ENCODE measurements at regions not wholly inside any gene's neighbourhood (a gene's known extent, or its start where the extent isn't known, plus 50 kb on each side); places are given as distances from the start of the nearest gene placed in this dataset.

DNA sequence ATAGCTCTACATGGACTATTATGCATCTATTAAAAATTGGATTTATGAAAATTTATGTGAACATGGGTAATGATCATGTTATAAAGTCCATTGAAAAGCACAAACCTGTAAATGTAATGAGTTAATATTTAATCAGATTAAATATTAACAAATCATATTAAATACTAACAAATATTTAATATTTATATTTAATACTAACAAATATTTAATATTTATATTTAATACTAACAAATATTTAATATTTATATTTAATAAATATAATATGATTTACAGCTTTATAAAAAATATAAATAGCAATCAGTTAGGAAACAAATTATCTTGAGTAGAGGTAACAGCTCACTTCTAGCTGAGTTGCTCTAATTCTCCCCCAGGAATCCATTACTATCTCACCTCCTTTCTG, 758.0 kb upstream of the USP15 start:
- Histone ChIP-seq H3K4me3 (ENCODE audit: insufficient read depth, low read length, poor library complexity, severe bottlenecking) (no peak overlapping the region), H4K20me1 (ENCODE audit: low read depth, low read length) (no peaks in the 10 kb centered on the region), H3K79me2 (ENCODE audit: insufficient read depth, low read length) (no peaks in the 10 kb centered on the region), H3K9me3 (ENCODE audit: insufficient read depth, low read length) (no peaks in the 10 kb centered on the region), H3F3A (ENCODE audit: insufficient read depth) (no peaks in the 10 kb centered on the region), H3K9ac (ENCODE audit: low read length) (no peak overlapping the region), H3K9me2 (replicated peaks; ENCODE audit: insufficient read depth, low read length) (no peaks in the 10 kb centered on the region), H3K27ac (ENCODE audit: low read depth, low read length) (no peak overlapping the region), H2AFZ (ENCODE audit: low read depth, low read length, severe bottlenecking) (no peak overlapping the region), H3K36me3 (ENCODE audit: low read length) (no peaks in the 10 kb centered on the region), H3K27me3 (ENCODE audit: low read length) (no peaks in the 10 kb centered on the region), H3K4me2 (ENCODE audit: low read depth, low read length, poor library complexity, severe bottlenecking) (no peak overlapping the region)
- TF ChIP-seq, protein P1, sequence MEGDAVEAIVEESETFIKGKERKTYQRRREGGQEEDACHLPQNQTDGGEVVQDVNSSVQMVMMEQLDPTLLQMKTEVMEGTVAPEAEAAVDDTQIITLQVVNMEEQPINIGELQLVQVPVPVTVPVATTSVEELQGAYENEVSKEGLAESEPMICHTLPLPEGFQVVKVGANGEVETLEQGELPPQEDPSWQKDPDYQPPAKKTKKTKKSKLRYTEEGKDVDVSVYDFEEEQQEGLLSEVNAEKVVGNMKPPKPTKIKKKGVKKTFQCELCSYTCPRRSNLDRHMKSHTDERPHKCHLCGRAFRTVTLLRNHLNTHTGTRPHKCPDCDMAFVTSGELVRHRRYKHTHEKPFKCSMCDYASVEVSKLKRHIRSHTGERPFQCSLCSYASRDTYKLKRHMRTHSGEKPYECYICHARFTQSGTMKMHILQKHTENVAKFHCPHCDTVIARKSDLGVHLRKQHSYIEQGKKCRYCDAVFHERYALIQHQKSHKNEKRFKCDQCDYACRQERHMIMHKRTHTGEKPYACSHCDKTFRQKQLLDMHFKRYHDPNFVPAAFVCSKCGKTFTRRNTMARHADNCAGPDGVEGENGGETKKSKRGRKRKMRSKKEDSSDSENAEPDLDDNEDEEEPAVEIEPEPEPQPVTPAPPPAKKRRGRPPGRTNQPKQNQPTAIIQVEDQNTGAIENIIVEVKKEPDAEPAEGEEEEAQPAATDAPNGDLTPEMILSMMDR (IDR thresholded peaks at IDR 0.05; ENCODE audit: insufficient read depth, low read length, poor library complexity, severe bottlenecking) = no peak
- TF ChIP-seq EZH2phosphoT487 (conservative IDR thresholded peaks at IDR 0.05; ENCODE audit: low read length) = no peak

DNA sequence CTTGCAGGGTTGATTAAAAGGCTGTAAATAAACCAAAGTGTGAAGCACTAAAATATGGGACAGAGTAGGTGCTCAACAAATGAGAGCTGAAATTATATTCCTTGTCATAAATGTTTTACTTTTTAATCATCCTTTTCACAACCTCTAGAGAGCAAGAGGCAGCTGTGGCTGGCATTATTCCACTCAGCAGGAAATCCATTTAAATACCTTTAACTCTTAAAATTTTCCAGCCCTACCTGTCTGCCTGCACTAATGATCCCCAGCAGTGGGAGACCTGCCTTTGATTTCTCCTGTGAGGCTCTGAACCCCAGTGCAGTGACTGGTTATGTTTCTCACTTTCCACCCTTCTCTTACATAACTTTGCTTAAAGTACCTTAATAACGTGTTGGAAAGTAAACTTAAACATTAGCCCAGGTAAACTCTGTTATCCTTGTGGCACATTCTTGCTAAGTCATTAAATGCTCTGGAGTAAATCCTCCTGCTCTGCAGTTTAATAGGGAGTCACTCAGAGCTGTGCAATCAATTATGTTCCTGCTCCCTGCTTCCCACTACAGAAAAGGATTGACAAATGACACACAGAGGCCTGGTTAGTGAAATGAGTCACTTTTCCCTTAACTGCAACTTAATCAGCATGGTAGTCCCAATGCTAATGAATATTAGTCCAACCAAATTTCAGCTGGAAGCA, 755.7 kb upstream of the USP15 start:
- H3K4me3 ChIP-seq (ENCODE audit: insufficient read depth, low read length, poor library complexity, severe bottlenecking) = no peak overlapping the region
- H2AFZ ChIP-seq (ENCODE audit: low read depth, low read length, severe bottlenecking) = no peak overlapping the region
- H3K27me3 ChIP-seq (ENCODE audit: low read length) = no peaks in the 10 kb centered on the region
- no peaks in the 10 kb centered on the region for H3K36me3 ChIP-seq (ENCODE audit: low read length)
- H3K4me2 ChIP-seq (ENCODE audit: low read depth, low read length, poor library complexity, severe bottlenecking) = no peak overlapping the region
- H3K27ac ChIP-seq (ENCODE audit: low read depth, low read length) = no peak overlapping the region
- H3F3A ChIP-seq (ENCODE audit: insufficient read depth) = no peaks in the 10 kb centered on the region
- no peaks in the 10 kb centered on the region for H3K79me2 ChIP-seq (ENCODE audit: insufficient read depth, low read length)
- no peaks in the 10 kb centered on the region for H3K9me3 ChIP-seq (ENCODE audit: insufficient read depth, low read length)
- H3K9ac ChIP-seq (ENCODE audit: low read length) = no peak overlapping the region
- H4K20me1 ChIP-seq (ENCODE audit: low read depth, low read length) = no peaks in the 10 kb centered on the region
- no peak for TF ChIP-seq EZH2phosphoT487 (conservative IDR thresholded peaks at IDR 0.05; ENCODE audit: low read length)
- TF ChIP-seq, protein P1 (IDR thresholded peaks at IDR 0.05; ENCODE audit: insufficient read depth, low read length, poor library complexity, severe bottlenecking) = no peak
- H3K9me2 ChIP-seq (replicated peaks; ENCODE audit: insufficient read depth, low read length) = no peaks in the 10 kb centered on the region

DNA sequence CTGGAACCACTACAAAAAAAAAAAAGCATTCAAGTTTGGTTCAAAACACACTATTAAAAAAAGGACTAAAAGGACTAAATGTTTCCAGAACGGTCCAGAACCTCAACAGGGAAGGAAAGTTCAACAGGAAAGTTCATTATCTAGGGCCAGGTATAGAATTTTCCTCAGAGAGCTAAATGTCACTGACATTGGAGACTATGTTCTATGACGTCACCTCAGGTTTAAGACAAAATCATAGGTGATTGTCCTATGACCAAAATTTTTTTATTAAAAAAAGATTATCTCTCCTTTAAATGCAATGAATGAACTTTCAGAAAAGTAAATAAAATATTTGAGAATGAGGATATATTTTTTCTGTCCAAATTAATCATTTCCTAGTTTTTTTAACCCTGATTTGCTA, 746.7 kb upstream of the USP15 start:
- Histone ChIP-seq H3K9me3 (ENCODE audit: insufficient read depth, low read length) (no peaks in the 10 kb centered on the region), H3K9me2 (replicated peaks; ENCODE audit: insufficient read depth, low read length) (no peaks in the 10 kb centered on the region), H3K27ac (ENCODE audit: low read depth, low read length) (no peak overlapping the region), H3K79me2 (ENCODE audit: insufficient read depth, low read length) (no peaks in the 10 kb centered on the region), H3K36me3 (ENCODE audit: low read length) (no peaks in the 10 kb centered on the region), H3K27me3 (ENCODE audit: low read length) (no peaks in the 10 kb centered on the region), H4K20me1 (ENCODE audit: low read depth, low read length) (no peaks in the 10 kb centered on the region), H2AFZ (ENCODE audit: low read depth, low read length, severe bottlenecking) (no peak overlapping the region), H3K9ac (ENCODE audit: low read length) (no peak overlapping the region), H3K4me3 (ENCODE audit: insufficient read depth, low read length, poor library complexity, severe bottlenecking) (no peak overlapping the region), H3K4me2 (ENCODE audit: low read depth, low read length, poor library complexity, severe bottlenecking) (no peak overlapping the region), H3F3A (ENCODE audit: insufficient read depth) (no peaks in the 10 kb centered on the region)
- TF ChIP-seq, protein P1 (IDR thresholded peaks at IDR 0.05; ENCODE audit: insufficient read depth, low read length, poor library complexity, severe bottlenecking) = no peak
- no peak for TF ChIP-seq EZH2phosphoT487 (conservative IDR thresholded peaks at IDR 0.05; ENCODE audit: low read length)
